Kidney epithelial cell (primary cell): ENCODE measurements at regions not wholly inside any gene's neighbourhood (a gene's known extent, or its start where the extent isn't known, plus 50 kb on each side); places are given as distances from the start of the nearest gene placed in this dataset.

Experiments
- DNase-seq: peaks from one replicate; pipeline ENCODE4 v3.0.0-alpha.2; 2010; ENCODE audit warnings: low read depth
- H3K27me3 ChIP-seq: 2 replicates; pipeline ENCODE4 v1.6.0; 2011; ENCODE audit warnings: low read length; ENCODE audit not compliant: control insufficient read depth, insufficient read depth
- H3K36me3 ChIP-seq: 2 replicates; pipeline ENCODE4 v1.5.1; 2011; ENCODE audit warnings: low read length; ENCODE audit not compliant: control insufficient read depth, insufficient read depth
- H3K4me3 ChIP-seq: 2 replicates; pipeline ENCODE4 v1.5.1; 2011; ENCODE audit warnings: low read depth, mild to moderate bottlenecking, control low read depth, low read length
- CTCF ChIP-seq: IDR thresholded peaks from 2 replicates; pipeline ENCODE4 v1.5.1; 2011; ENCODE audit warnings: mild to moderate bottlenecking, moderate library complexity, low read length, control low read depth, inconsistent platforms; ENCODE audit not compliant: insufficient read depth, poor library complexity, severe bottlenecking

GRCh38 chr7:125412890-125413665, 483.5 kb upstream of the POT1 start:
- Histone ChIP-seq H3K27me3 (no peaks in the 10 kb centered on the region), H3K4me3 (no peak overlapping the region), H3K36me3 (no peaks in the 10 kb centered on the region)
- no peak for TF ChIP-seq CTCF
- DNase-seq, result no peak

DNA sequence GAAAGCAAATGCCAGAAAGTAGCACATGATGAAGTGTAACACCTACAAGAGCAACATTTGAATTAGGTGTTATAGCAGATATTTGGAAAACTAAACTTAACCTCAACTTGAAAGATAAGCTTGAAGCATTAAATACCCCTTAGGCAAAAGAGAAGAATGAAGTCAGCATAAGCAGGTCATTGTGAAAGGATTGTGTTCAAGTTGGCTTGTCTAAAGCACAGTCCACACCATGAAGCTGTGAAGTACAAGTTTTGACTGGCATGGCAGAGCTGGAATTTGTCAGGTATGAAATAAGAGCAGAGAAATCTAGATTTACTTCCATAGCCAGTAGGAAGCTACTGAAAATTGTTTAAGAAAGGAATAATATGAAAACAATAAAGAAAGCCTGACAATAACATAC, 480.3 kb upstream of the POT1 start:
- TF ChIP-seq CTCF, result no peak
- Histone ChIP-seq H3K27me3 (no peaks in the 10 kb centered on the region), H3K4me3 (no peak overlapping the region), H3K36me3 (no peaks in the 10 kb centered on the region)
- no peak for DNase-seq

DNA sequence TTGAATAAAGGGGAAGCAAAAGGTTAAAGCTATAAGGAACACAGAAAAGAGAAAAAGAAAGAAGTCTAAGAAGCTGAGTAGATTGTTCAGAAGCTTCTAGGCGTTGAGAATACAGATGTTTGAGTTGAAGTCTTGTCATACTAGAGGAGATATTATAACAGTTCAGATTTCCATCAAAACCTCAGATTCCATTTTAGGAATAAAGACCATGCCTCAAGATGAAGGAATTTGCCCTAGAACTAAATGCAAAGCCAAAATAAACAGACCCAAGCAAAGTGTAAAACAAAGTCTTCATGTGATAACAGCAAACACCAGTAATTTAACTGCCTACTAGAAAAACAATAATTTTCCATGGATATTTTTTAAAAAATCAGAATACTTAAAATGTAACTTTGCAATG, 476.5 kb upstream of the POT1 start:
- DNase-seq, result no peak
- Histone ChIP-seq H3K4me3 (no peak overlapping the region), H3K36me3 (no peaks in the 10 kb centered on the region), H3K27me3 (no peaks in the 10 kb centered on the region)
- TF ChIP-seq CTCF, result no peak

DNA sequence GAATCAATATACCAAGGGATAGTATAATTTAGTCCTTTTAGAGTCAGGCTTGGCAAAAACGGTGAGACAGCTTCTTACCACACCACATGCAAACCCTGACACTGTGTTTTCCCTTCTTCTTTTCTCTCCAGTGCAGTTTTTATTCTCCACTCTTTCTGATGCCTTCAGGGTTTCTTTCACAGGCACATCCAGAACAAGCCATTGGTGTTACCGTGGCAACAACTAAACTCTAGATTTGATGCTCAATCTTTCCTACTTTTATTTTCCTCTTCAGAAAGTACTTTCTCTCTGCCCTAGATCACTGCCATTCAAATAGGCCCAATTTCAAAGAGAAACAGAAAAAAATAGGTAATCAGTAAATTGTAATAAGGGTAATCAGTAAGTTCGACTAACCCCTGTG, 469.8 kb upstream of the POT1 start:
- TF ChIP-seq CTCF, result no peak
- no peaks in the 10 kb centered on the region for H3K36me3 ChIP-seq
- no peaks in the 10 kb centered on the region for H3K27me3 ChIP-seq
- no peak overlapping the region for H3K4me3 ChIP-seq
- DNase-seq, result no peak

DNA sequence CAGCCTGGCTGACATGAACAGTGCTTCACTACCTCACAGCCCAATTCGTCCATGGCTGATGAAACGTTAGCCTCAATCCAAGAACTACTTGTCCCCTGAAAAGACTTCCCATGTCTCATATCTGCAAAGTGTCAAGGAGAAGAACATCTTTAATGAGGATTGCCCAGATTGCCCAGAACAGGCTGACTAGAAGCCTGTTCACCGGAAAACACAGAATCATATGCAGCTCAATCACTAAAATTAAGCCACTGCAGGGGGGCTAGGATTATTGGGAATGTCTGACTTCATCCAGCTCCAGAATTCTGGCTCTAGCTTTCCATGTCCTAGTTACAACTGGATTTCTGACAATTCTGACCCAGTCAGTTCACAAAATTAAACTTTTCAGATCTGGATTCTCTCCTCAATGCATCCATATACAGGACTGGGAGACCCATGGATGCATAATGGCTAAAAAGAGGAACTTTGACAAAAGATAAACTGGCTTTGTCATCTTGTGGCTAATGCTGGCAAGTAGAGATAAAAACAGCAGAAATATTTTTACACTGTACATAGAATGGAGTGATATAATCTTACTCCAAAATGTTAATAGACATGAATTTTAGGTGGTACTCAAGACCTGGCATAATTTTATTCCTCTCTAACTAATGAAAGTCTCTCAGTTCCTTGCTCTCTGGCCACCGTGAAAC, 467.0 kb upstream of the POT1 start:
- Histone ChIP-seq H3K27me3 (no peaks in the 10 kb centered on the region), H3K36me3 (no peaks in the 10 kb centered on the region), H3K4me3 (no peak overlapping the region)
- no peak for DNase-seq
- no peak for TF ChIP-seq CTCF
